ENCODE measurements at regions not wholly inside any gene's neighbourhood (a gene's known extent, or its start where the extent isn't known, plus 50 kb on each side); places are given as distances from the start of the nearest gene placed in this dataset.

GRCh38 chr2:177053038-177053437, 159.6 kb upstream of the HNRNPA3 start:
- 83% methylated on average over 3 of the region's 3 CpGs for WGBS
- no peaks in the 10 kb centered on the region for H3K4me1 ChIP-seq (ENCODE audit: insufficient read depth, low read length)
- H3K27ac ChIP-seq (ENCODE audit: low read depth, low read length): no peak overlapping the region
- no peaks in the 10 kb centered on the region for H3K9me3 ChIP-seq (ENCODE audit: insufficient read depth, low read depth, low read length)
- no peaks in the 10 kb centered on the region for H3K36me3 ChIP-seq (ENCODE audit: insufficient read depth, low read length)
- no peaks in the 10 kb centered on the region for H3K27me3 ChIP-seq (ENCODE audit: insufficient read depth, low read length)
- no peak overlapping the region for H3K4me3 ChIP-seq (ENCODE audit: low read length)
- H3K9ac ChIP-seq (ENCODE audit: low read depth, low read length): no peak overlapping the region

DNA sequence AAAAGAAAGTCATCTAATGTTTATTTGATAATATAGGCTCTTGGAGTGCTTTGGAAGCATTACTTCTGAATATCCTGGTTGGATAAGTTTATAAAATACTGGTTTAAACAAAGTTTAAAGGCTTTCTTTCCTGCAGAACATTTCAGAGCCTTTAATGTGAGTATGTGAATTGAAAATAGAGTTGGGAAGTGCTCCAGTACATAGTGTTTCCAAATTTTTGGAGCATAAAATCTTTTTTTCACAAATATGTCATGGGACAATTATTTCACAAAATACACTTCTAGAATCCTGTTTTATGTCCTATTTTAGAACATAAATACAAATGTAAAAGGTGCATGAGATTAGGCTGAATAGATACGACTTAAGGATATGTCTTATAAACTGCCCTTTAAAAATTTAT, 158.9 kb upstream of the HNRNPA3 start:
- no CpG with 5 or more reads among the region's 1 CpG for WGBS
- H3K36me3 ChIP-seq (ENCODE audit: insufficient read depth, low read length): no peaks in the 10 kb centered on the region

GRCh38 chr2:177056481-177056929, 156.1 kb upstream of the HNRNPA3 start:
- Histone ChIP-seq H3K36me3 (ENCODE audit: insufficient read depth, low read length) (no peaks in the 10 kb centered on the region), H3K9ac (ENCODE audit: low read depth, low read length) (no peak overlapping the region), H3K27ac (ENCODE audit: low read depth, low read length) (no peak overlapping the region), H3K27me3 (ENCODE audit: insufficient read depth, low read length) (no peaks in the 10 kb centered on the region), H3K4me3 (ENCODE audit: low read length) (no peak overlapping the region), H3K9me3 (ENCODE audit: insufficient read depth, low read depth, low read length) (no peaks in the 10 kb centered on the region), H3K4me1 (ENCODE audit: insufficient read depth, low read length) (no peaks in the 10 kb centered on the region)
- WGBS: 77% methylated on average over 4 of the region's 5 CpGs

More for the DNA sequence above, 158.9 kb upstream of the HNRNPA3 start:
- no peak overlapping the region for H3K27ac ChIP-seq (ENCODE audit: low read depth, low read length)
- H3K9ac ChIP-seq (ENCODE audit: low read depth, low read length): no peak overlapping the region
- no peak overlapping the region for H3K4me3 ChIP-seq (ENCODE audit: low read length)
- H3K27me3 ChIP-seq (ENCODE audit: insufficient read depth, low read length): no peaks in the 10 kb centered on the region
- no peaks in the 10 kb centered on the region for H3K9me3 ChIP-seq (ENCODE audit: insufficient read depth, low read depth, low read length)
- H3K4me1 ChIP-seq (ENCODE audit: insufficient read depth, low read length): no peaks in the 10 kb centered on the region

DNA sequence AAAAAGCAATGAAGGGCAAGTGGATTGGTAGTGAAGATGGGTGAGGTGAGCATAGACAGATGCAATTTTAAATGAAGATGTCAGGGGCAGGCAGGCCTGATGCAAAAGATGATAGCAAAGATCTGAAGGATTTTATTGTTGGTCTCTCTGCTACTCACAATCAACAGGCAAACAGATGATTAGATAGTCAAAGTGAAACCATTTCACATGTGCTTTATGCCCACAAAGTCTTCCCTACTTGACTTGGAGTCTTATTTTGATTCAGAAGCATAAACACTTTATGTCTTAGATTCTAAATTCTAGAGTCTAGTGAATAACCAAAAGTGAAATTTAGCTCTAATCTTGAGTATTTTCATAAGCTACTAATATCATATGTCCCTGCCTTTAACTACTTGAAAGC, 153.8 kb upstream of the HNRNPA3 start:
- Histone ChIP-seq H3K27me3 (ENCODE audit: insufficient read depth, low read length) (no peaks in the 10 kb centered on the region), H3K9ac (ENCODE audit: low read depth, low read length) (no peak overlapping the region), H3K9me3 (ENCODE audit: insufficient read depth, low read depth, low read length) (no peaks in the 10 kb centered on the region), H3K36me3 (ENCODE audit: insufficient read depth, low read length) (no peaks in the 10 kb centered on the region), H3K4me3 (ENCODE audit: low read length) (no peak overlapping the region), H3K4me1 (ENCODE audit: insufficient read depth, low read length) (no peaks in the 10 kb centered on the region), H3K27ac (ENCODE audit: low read depth, low read length) (no peak overlapping the region)

- Histone ChIP-seq H3K27ac (ENCODE audit: low read depth, low read length) (no peak overlapping the region), H3K36me3 (ENCODE audit: insufficient read depth, low read length) (no peaks in the 10 kb centered on the region), H3K9ac (ENCODE audit: low read depth, low read length) (no peak overlapping the region), H3K9me3 (ENCODE audit: insufficient read depth, low read depth, low read length) (no peaks in the 10 kb centered on the region), H3K4me1 (ENCODE audit: insufficient read depth, low read length) (no peaks in the 10 kb centered on the region), H3K4me3 (ENCODE audit: low read length) (no peak overlapping the region), H3K27me3 (ENCODE audit: insufficient read depth, low read length) (no peaks in the 10 kb centered on the region)
- 91% methylated on average over 5 of the region's 6 CpGs for WGBS
Measured at GRCh38 chr2:177059293-177059692, 153.3 kb upstream of the HNRNPA3 start.

DNA sequence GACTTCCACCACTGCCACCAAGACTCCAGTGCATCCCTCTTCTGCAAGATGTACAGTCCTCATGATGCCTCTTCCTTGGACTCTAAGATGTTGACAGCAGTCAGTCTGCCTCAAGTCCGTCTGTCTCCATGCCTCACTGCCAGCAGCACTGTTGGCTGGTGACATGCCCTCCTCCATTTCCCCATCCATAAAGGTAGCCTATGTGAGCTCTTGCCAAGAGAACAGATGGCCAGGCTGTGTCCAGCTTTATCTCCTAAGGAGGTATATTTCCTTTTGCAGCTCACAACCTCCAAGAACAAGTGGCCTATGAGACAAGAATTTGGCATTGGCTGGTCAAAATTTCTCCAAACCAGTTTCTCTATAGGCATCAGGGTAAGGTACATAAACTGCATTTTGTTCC, 149.3 kb upstream of the HNRNPA3 start:
- no peaks in the 10 kb centered on the region for H3K36me3 ChIP-seq (ENCODE audit: insufficient read depth, low read length)
- H3K4me1 ChIP-seq (ENCODE audit: insufficient read depth, low read length): no peaks in the 10 kb centered on the region
- H3K27ac ChIP-seq (ENCODE audit: low read depth, low read length): no peak overlapping the region
- H3K4me3 ChIP-seq (ENCODE audit: low read length): no peak overlapping the region
- H3K9ac ChIP-seq (ENCODE audit: low read depth, low read length): no peak overlapping the region
- H3K27me3 ChIP-seq (ENCODE audit: insufficient read depth, low read length): no peaks in the 10 kb centered on the region
- 90% methylated on average over 1 of the region's 1 CpG for WGBS
- no peaks in the 10 kb centered on the region for H3K9me3 ChIP-seq (ENCODE audit: insufficient read depth, low read depth, low read length)

DNA sequence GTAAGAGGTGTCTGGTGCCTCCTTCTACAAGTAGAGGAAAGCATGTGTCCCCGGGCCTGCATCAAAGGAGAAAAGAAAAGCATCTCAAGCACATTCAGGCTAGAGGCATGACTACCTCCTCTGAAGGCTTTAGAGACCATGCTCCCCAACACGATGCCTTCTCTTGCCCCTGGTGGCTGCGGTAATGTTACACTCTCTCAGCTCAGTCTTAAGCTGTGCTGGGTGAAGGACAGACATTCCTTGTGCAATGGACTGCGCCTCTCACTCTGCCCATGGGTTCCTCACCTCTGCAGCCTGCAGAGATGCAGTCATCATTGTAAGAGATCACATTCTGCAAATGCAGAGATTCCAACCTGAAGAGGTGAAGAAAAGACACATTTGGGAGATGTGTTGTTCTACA, 148.2 kb upstream of the HNRNPA3 start:
- no peaks in the 10 kb centered on the region for H3K9me3 ChIP-seq (ENCODE audit: insufficient read depth, low read depth, low read length)
- no peaks in the 10 kb centered on the region for H3K36me3 ChIP-seq (ENCODE audit: insufficient read depth, low read length)
- H3K27me3 ChIP-seq (ENCODE audit: insufficient read depth, low read length): no peaks in the 10 kb centered on the region
- H3K27ac ChIP-seq (ENCODE audit: low read depth, low read length): no peak overlapping the region
- no peaks in the 10 kb centered on the region for H3K4me1 ChIP-seq (ENCODE audit: insufficient read depth, low read length)
- no peak overlapping the region for H3K9ac ChIP-seq (ENCODE audit: low read depth, low read length)
- H3K4me3 ChIP-seq (ENCODE audit: low read length): no peak overlapping the region
- WGBS: 69% methylated on average over 4 of the region's 4 CpGs

DNA sequence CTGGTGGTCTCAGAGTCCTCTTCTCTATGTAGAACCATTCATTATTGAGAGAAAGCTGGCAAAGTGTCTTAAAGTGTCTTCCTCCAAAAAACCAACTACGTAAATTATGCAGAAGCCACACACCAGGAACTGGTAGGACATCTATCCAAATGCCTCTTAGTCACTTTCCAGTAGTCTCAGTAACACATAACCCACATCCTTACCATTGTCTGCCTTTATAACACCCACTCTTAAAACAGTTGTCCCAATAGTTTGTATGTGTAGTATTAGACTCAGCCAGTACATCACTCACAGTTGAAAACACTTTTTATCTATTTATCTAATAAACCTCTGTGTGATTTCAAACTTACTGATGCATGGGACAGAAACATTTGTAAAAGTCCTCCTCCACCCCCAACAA, 143.6 kb upstream of the HNRNPA3 start:
- Histone ChIP-seq H3K9me3 (ENCODE audit: insufficient read depth, low read depth, low read length) (no peaks in the 10 kb centered on the region), H3K27me3 (ENCODE audit: insufficient read depth, low read length) (no peaks in the 10 kb centered on the region), H3K4me1 (ENCODE audit: insufficient read depth, low read length) (no peaks in the 10 kb centered on the region), H3K4me3 (ENCODE audit: low read length) (no peak overlapping the region), H3K27ac (ENCODE audit: low read depth, low read length) (no peak overlapping the region), H3K36me3 (ENCODE audit: insufficient read depth, low read length) (no peaks in the 10 kb centered on the region), H3K9ac (ENCODE audit: low read depth, low read length) (no peak overlapping the region)
- 92% methylated on average over 1 of the region's 1 CpG for WGBS

- Histone ChIP-seq H3K36me3 (ENCODE audit: insufficient read depth, low read length) (no peaks in the 10 kb centered on the region), H3K9ac (ENCODE audit: low read depth, low read length) (no peak overlapping the region), H3K4me1 (ENCODE audit: insufficient read depth, low read length) (peaks cover 7% of the 10 kb centered on the region; the same call in 1 of the 2 replicates), H3K4me3 (ENCODE audit: low read length) (no peak overlapping the region), H3K27me3 (ENCODE audit: insufficient read depth, low read length) (no peaks in the 10 kb centered on the region), H3K9me3 (ENCODE audit: insufficient read depth, low read depth, low read length) (no peaks in the 10 kb centered on the region), H3K27ac (ENCODE audit: low read depth, low read length) (no peak overlapping the region)
- 88% methylated on average over 2 of the region's 2 CpGs for WGBS
Measured at GRCh38 chr2:177072090-177072489, 140.5 kb upstream of the HNRNPA3 start.

GRCh38 chr2:177073611-177074010, 139.0 kb upstream of the HNRNPA3 start:
- Histone ChIP-seq H3K36me3 (ENCODE audit: insufficient read depth, low read length) (no peaks in the 10 kb centered on the region), H3K27ac (ENCODE audit: low read depth, low read length) (no peak overlapping the region), H3K27me3 (ENCODE audit: insufficient read depth, low read length) (no peaks in the 10 kb centered on the region)

DNA sequence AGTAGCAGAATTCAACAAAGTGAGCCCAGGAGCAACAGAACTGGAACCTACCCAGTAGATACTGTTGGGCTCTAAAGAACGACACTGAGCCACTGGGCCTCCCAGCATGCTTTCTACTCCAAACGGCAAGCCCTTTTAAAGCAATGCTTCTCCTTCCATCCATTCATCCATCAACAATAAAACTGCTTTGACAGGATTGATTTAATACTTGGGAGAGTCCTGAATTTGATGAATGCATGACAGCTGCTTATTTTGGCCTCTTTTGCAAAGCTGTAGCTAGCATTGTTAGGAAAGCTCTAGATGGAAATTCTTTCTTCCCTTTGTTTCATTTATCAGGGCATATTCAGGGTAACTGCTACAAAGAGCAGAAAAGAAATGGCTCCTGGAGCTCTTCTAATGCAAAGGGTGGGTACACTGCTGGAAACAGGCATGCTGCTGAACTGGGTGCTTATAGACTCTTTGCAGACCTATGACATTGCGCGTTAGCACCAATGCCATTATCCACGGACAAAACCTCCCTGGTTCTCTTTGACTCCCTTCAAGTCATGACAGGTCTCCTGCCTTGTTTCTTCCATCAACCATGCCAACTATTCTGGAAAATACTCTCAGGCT, 138.4 kb upstream of the HNRNPA3 start:
- no peaks in the 10 kb centered on the region for H3K36me3 ChIP-seq (ENCODE audit: insufficient read depth, low read length)

More at GRCh38 chr2:177073611-177074010, 139.0 kb upstream of the HNRNPA3 start:
- H3K9ac ChIP-seq (ENCODE audit: low read depth, low read length): no peak overlapping the region
- H3K9me3 ChIP-seq (ENCODE audit: insufficient read depth, low read depth, low read length): no peaks in the 10 kb centered on the region
- H3K4me3 ChIP-seq (ENCODE audit: low read length): no peak overlapping the region
- peaks cover 7% of the 10 kb centered on the region; the same call in 1 of the 2 replicates for H3K4me1 ChIP-seq (ENCODE audit: insufficient read depth, low read length)

DNA sequence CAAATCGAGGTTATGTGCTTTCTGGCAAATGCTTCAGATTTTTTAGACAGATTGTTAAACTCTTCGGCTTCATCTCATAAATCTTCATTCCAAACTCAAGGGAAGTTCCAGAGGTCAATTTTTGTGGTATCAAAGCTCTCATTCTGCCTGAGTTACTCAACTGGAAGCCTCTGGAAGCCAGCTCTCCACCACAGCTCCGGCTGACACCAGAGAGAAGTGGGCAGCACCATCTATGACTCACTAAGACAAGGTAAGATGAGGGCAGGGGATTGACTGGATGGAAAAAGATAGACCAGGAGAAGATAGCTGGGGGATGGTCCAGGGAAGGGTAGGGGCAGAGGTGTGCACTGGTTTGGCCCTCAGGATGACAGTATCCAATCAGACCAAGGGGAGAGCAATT, 137.3 kb upstream of the HNRNPA3 start:
- WGBS: 58% methylated on average over 3 of the region's 3 CpGs
- H3K27me3 ChIP-seq (ENCODE audit: insufficient read depth, low read length): no peaks in the 10 kb centered on the region

More for the DNA sequence above, 138.4 kb upstream of the HNRNPA3 start:
- Histone ChIP-seq H3K27me3 (ENCODE audit: insufficient read depth, low read length) (no peaks in the 10 kb centered on the region), H3K9me3 (ENCODE audit: insufficient read depth, low read depth, low read length) (no peaks in the 10 kb centered on the region), H3K27ac (ENCODE audit: low read depth, low read length) (no peak overlapping the region), H3K4me3 (ENCODE audit: low read length) (no peak overlapping the region), H3K9ac (ENCODE audit: low read depth, low read length) (no peak overlapping the region), H3K4me1 (ENCODE audit: insufficient read depth, low read length) (peaks cover 7% of the 10 kb centered on the region; the same call in 1 of the 2 replicates)
- WGBS: 96% methylated on average over 5 of the region's 5 CpGs

More for the DNA sequence above, 137.3 kb upstream of the HNRNPA3 start:
- Histone ChIP-seq H3K36me3 (ENCODE audit: insufficient read depth, low read length) (no peaks in the 10 kb centered on the region), H3K27ac (ENCODE audit: low read depth, low read length) (no peak overlapping the region), H3K4me3 (ENCODE audit: low read length) (no peak overlapping the region), H3K9me3 (ENCODE audit: insufficient read depth, low read depth, low read length) (no peaks in the 10 kb centered on the region), H3K4me1 (ENCODE audit: insufficient read depth, low read length) (peaks cover 7% of the 10 kb centered on the region; the same call in 1 of the 2 replicates), H3K9ac (ENCODE audit: low read depth, low read length) (no peak overlapping the region)

All from HUES64 (cell line).